Testis (tissue), 2 donors: ENCODE measurements at regions not wholly inside any gene's neighbourhood (a gene's known extent, or its start where the extent isn't known, plus 50 kb on each side); places are given as distances from the start of the nearest gene placed in this dataset.

Source experiments
- DNase-seq: peaks from one replicate; pipeline ENCODE4 v3.0.0-alpha.2; 2019
- H3K27ac ChIP-seq, 2 donors: fragments of 200-600 bp; sonication (generic); one replicate each; pipeline ENCODE4 v1.5.1; 2019
- H3K27me3 ChIP-seq: fragments of 200-600 bp; sonication (generic); one replicate; pipeline ENCODE4 v1.5.1; 2019
- H3K36me3 ChIP-seq: fragments of 200-600 bp; sonication (generic); one replicate; pipeline ENCODE4 v1.5.1; 2017; ENCODE audit warnings: low read depth; ENCODE audit errors: missing control alignments
- H3K4me1 ChIP-seq: fragments of 200-600 bp; sonication (generic); one replicate; pipeline ENCODE4 v1.5.1; 2019
- H3K4me3 ChIP-seq, 2 donors: fragments of 200-600 bp; sonication (generic); one replicate each; pipeline ENCODE4 v1.5.1; 2017 to 2019
- H3K9me3 ChIP-seq: fragments of 200-600 bp; sonication (generic); one replicate; pipeline ENCODE4 v1.5.1; 2017
- POLR2A ChIP-seq: fragments of 450-650 bp; IDR thresholded peaks from one replicate; pipeline ENCODE4 v1.6.1; 2017; ENCODE audit warnings: antibody characterized with exemption, mild to moderate bottlenecking, moderate library complexity
- WGBS, 2 donors: methylation state at CpG; one replicate each; pipeline ENCODE4 v1.1.5; 2018; 5-methylcytosine and 5-hydroxymethylcytosine counted together
- intact Hi-C: fragments of 100-400 bp; cut with DNase I; formaldehyde crosslinking; loops from one replicate; pipeline ENCODE4 v1.15.1; 2023; ENCODE audit warnings: low total_unique reads
- TF ChIP-seq, protein P1 (sequence below), 3 experiments: fragments of 450-650 bp in 2 of 3; fragments of 200-600 bp in 1 of 3; sonication (generic) in 1 of 3; IDR thresholded peaks; one replicate each; pipeline ENCODE4 v1.5.1; 2016 to 2019; ENCODE audit warnings: antibody characterized with exemption in 3 of 3, mild to moderate bottlenecking in 2 of 3, moderate library complexity in 1 of 3

DNA sequence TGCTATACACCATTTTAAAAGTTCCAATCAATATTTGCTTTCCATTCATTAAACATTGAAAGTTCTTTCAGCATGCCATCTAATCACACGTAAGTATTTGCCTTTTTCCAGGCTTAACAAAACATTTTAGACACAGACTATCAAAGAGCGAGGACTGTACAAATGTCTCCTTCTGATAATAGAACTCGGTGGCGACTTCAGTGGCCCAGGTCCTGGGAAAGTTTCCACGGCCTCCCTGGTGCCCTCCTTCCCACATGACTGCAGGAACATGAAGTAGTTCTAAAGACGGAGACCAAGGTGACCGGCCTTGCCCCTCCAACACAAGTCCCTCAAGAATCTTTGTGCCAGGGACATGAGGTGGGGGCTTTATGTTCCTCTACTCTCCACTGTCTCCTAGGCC, 174.6 kb upstream of the KBTBD8 start:
- Histone ChIP-seq H3K36me3 (no peaks in the 10 kb centered on the region), H3K27ac (no peak overlapping the region), H3K27me3 (no peaks in the 10 kb centered on the region), H3K4me1 (no peaks in the 10 kb centered on the region), H3K4me3 (no peak overlapping the region), H3K9me3 (no peaks in the 10 kb centered on the region)
- 48 to 74% methylated on average over 7 of the region's 7 CpGs for WGBS, 2 donors
- TF ChIP-seq, protein P1, sequence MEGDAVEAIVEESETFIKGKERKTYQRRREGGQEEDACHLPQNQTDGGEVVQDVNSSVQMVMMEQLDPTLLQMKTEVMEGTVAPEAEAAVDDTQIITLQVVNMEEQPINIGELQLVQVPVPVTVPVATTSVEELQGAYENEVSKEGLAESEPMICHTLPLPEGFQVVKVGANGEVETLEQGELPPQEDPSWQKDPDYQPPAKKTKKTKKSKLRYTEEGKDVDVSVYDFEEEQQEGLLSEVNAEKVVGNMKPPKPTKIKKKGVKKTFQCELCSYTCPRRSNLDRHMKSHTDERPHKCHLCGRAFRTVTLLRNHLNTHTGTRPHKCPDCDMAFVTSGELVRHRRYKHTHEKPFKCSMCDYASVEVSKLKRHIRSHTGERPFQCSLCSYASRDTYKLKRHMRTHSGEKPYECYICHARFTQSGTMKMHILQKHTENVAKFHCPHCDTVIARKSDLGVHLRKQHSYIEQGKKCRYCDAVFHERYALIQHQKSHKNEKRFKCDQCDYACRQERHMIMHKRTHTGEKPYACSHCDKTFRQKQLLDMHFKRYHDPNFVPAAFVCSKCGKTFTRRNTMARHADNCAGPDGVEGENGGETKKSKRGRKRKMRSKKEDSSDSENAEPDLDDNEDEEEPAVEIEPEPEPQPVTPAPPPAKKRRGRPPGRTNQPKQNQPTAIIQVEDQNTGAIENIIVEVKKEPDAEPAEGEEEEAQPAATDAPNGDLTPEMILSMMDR (IDR thresholded peaks at IDR 0.05) = no peak
- no peak for TF ChIP-seq POLR2A
- intact Hi-C loops = loop anchor here (10.0 kb wide), 1 partner anchor 569 kb away; no protein-coding TSS in a partner anchor
- no peak for DNase-seq

DNA sequence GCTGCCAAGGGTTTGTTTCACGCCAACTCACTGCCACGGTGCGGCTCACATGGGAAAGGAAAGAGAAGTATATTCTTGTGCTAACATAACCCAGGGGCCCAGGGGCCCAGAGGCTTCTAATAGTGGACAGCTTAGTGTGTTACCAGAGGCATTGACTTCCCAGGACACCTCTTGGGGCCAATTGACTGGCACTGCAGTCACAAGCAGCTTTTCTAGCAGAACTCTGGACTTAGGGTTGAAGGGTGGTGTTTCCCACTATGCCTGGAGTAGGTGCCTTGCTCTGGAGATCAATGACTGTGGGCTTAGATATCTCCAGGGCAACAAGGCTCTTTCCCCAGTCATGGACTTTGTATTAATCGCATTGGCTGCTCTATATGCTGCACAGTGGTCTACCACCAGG, 172.7 kb upstream of the KBTBD8 start:
- WGBS, 2 donors = 93 to 96% methylated on average over 4 of the region's 4 CpGs
- TF ChIP-seq POLR2A = no peak
- TF ChIP-seq, protein P1 (IDR thresholded peaks at IDR 0.05) = no peak
- intact Hi-C loops = loop anchor here (10.0 kb wide), 1 partner anchor 571 kb away; no protein-coding TSS in a partner anchor

DNA sequence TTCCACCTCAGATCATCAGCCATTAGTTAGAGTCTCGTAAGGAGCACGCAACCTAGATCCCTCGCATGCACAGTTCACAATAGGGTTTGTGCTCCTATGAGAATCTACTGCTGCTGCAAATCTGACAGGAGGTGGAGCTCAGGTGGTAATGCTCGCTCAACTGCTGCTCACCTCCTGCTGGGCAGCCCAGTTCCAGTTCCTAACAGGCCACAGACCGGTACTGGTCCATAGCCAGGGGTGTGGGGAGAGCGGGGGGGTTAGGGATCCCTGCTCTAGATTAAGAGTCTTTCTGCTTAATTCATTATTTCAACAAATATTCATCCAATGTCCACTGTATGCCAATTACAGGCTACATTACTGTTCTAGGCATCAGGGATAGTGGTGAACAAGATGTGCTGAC, 170.4 kb upstream of the KBTBD8 start:
- intact Hi-C loops = loop anchor here (10.0 kb wide), 1 partner anchor 573 kb away; no protein-coding TSS in a partner anchor
- TF ChIP-seq, protein P1 (IDR thresholded peaks at IDR 0.05) = no peak
- no peak for TF ChIP-seq POLR2A
- no peak for DNase-seq
- Histone ChIP-seq H3K4me1 (no peaks in the 10 kb centered on the region), H3K36me3 (no peaks in the 10 kb centered on the region), H3K4me3 (no peak overlapping the region), H3K9me3 (no peaks in the 10 kb centered on the region), H3K27ac (no peak overlapping the region), H3K27me3 (no peaks in the 10 kb centered on the region)
- 94 to 95% methylated on average over 6 of the region's 6 CpGs for WGBS, 2 donors

More for the DNA sequence above, 172.7 kb upstream of the KBTBD8 start:
- H3K4me1 ChIP-seq = no peaks in the 10 kb centered on the region
- no peaks in the 10 kb centered on the region for H3K27me3 ChIP-seq
- no peak for DNase-seq
- H3K9me3 ChIP-seq = no peaks in the 10 kb centered on the region
- H3K36me3 ChIP-seq = no peaks in the 10 kb centered on the region
- no peak overlapping the region for H3K27ac ChIP-seq
- no peak overlapping the region for H3K4me3 ChIP-seq

DNA sequence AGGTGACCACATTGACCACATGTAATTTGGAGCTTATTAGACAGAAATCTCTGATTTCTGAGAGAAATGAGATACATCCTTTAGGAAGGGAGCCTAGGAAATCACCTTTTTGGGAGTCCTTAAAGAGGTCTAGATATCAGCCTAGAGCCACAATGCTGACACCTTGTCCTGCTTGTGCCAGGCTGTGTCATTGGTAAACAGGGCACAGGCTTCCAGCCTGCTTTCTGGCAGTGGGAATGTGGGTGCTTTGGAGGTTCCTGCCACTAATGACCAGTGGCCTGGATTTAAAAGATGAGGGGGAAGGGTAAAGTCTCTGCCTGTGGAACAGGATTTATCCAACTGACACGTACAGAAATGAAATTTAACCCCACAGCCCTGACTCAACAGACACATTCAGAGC, 169.8 kb upstream of the KBTBD8 start:
- TF ChIP-seq, protein P1 (IDR thresholded peaks at IDR 0.05) = no peak
- no peak for TF ChIP-seq POLR2A
- WGBS, 2 donors = 88 to 93% methylated on average over 1 of the region's 1 CpG
- Histone ChIP-seq H3K36me3 (no peaks in the 10 kb centered on the region), H3K4me1 (no peaks in the 10 kb centered on the region), H3K27ac (no peak overlapping the region), H3K9me3 (no peaks in the 10 kb centered on the region), H3K4me3 (no peak overlapping the region), H3K27me3 (no peaks in the 10 kb centered on the region)
- no peak for DNase-seq
- intact Hi-C loops = loop anchor here (10.0 kb wide), 1 partner anchor 574 kb away; no protein-coding TSS in a partner anchor

DNA sequence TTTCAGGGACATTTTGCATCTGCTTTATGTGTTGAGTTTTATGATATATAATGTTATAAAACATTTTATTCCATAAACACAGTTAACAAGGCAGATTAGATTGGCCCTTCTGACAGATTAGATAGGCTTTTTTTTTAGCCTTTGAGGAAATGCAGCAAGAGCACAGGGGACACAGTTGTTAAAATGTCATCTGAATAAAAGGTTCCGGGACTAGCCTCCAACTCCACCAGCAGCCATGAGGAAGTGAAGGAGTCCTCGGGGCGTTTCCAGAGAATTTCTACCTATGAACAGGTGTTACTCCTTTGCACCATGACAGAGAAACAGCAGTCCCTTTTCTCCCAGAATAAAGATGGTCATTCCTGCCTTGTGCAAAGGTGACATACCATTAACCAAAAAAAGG, 167.8 kb upstream of the KBTBD8 start:
- intact Hi-C loops = no loop called here
- no peak for TF ChIP-seq POLR2A
- TF ChIP-seq, protein P1 (IDR thresholded peaks at IDR 0.05) = no peak
- 76 to 88% methylated on average over 3 of the region's 3 CpGs for WGBS, 2 donors
- no peaks in the 10 kb centered on the region for H3K27me3 ChIP-seq
- H3K27ac ChIP-seq = no peak overlapping the region
- no peaks in the 10 kb centered on the region for H3K4me1 ChIP-seq
- no peaks in the 10 kb centered on the region for H3K36me3 ChIP-seq
- DNase-seq = no peak
- no peaks in the 10 kb centered on the region for H3K9me3 ChIP-seq
- no peak overlapping the region for H3K4me3 ChIP-seq
